HAP-1 (cell line): ENCODE measurements at regions not wholly inside any gene's neighbourhood (a gene's known extent, or its start where the extent isn't known, plus 50 kb on each side); places are given as distances from the start of the nearest gene placed in this dataset.

Experiments used
- DNase-seq, 2 experiments: peaks; one replicate each; pipeline ENCODE4 v3.0.0-alpha.2; 2016 to 2020; ENCODE audit warnings: low spot score in 2 of 2
- H3K27me3 ChIP-seq: fragments of 250-450 bp; sonication (Bioruptor Pico); 2 replicates; pipeline ENCODE4 v1.5.1; 2020; ENCODE audit warnings: low read depth, mild to moderate bottlenecking, moderate library complexity
- H3K36me3 ChIP-seq: fragments of 250-450 bp; sonication (Bioruptor Pico); replicated peaks from 2 replicates; pipeline ENCODE4 v1.5.1; 2020; ENCODE audit warnings: mild to moderate bottlenecking
- H3K4me1 ChIP-seq: fragments of 250-450 bp; sonication (Bioruptor Pico); 2 replicates; pipeline ENCODE4 v1.5.1; 2020; ENCODE audit warnings: mild to moderate bottlenecking
- H3K4me3 ChIP-seq: fragments of 250-450 bp; sonication (Bioruptor Pico); 2 replicates; pipeline ENCODE4 v1.5.1; 2020; ENCODE audit warnings: mild to moderate bottlenecking, moderate library complexity
- H3K9me3 ChIP-seq: fragments of 250-450 bp; sonication (Bioruptor Pico); 2 replicates; pipeline ENCODE4 v1.5.1; 2020; ENCODE audit warnings: mild to moderate bottlenecking, moderate library complexity
- in situ Hi-C: fragments of 300-500 bp; cut with MboI; formaldehyde crosslinking; loops from 3 replicates; pipeline ENCODE4 v1.14.3; 2020; ENCODE audit warnings: low sequenced_read_pairs, inconsistent platforms, mixed read lengths

DNA sequence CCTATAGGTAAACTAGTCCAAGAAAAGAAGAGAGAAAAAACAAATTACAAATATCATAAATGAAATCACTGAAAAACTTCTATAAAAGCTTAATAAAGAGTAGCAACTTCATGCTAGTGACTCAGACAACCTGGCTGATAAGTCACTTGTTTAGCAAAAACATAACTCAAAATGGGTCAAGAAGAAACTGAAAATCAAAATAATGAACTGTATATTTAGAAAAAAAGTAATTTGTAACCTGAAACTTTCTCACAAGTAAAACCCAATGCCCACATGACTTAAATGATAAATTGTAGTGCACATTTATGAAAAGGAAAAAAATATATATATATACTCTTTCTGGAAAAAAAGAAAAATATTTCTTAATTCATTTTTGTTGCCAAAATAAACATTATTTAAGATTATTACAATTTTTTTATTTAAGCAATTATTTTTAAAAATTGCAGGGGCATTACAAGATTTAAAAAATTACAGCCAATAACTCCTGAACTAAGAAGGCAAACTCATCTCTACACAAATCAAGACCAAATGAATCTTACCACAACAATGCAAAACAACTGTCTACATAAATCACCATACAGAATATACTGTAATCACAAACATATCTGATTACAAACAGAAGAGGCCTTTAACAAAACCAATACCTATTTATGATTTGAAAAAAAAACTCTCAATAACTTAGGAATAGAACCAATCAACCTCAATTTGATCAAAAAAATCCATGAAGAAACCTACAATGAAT is 406.3 kb downstream of the CDH7 start:
- H3K9me3 ChIP-seq, result no peaks in the 10 kb centered on the region
- DNase-seq, result no peak
- H3K4me1 ChIP-seq, result peaks cover 4% of the 10 kb centered on the region
- no peaks in the 10 kb centered on the region for H3K36me3 ChIP-seq
- in situ Hi-C loops, result no loop called here
- H3K27me3 ChIP-seq, result no peaks in the 10 kb centered on the region
- no peak overlapping the region for H3K4me3 ChIP-seq

DNA sequence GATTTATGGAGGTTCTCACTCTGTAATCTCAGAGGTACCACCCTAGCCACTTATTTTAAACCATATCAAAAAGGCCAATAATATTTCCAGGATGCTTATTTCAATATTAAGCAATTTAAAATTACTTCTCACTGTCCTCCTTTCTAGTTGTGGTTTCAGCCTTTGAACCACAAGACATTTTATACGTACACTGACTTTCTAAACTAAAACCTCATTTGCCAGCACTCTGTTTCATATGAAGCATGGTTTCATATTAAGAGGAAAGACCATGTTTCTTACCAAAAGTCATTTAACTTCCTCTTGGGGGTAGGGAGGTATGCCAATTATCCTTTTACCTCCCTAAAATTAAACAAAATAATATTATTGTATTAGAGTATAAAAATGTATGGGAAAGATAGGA is 399.8 kb downstream of the CDH7 start:
- DNase-seq, result no peak
- no peaks in the 10 kb centered on the region for H3K36me3 ChIP-seq
- H3K27me3 ChIP-seq, result no peaks in the 10 kb centered on the region
- no peaks in the 10 kb centered on the region for H3K9me3 ChIP-seq
- H3K4me3 ChIP-seq, result no peak overlapping the region
- H3K4me1 ChIP-seq, result peaks cover 4% of the 10 kb centered on the region
- in situ Hi-C loops, result no loop called here

DNA sequence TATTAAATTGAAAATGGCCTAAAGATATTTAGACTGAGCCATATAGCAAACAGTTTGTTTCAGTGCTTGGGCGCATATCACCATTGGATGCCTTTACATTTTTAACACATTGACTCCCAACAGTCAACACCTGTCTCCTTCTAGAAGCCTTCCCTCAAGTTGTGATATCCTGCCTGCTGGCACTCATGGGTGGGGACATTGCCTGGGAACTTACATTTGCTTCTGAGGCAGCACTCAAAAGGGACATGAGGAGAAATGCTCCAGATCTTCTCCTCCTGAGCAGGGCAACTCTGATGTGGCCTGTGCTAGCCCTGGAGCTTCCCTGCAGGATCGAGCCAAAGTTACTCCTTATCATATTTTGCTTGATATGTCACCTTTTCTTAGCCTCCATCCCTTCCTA is 392.2 kb downstream of the CDH7 start:
- Histone ChIP-seq H3K4me1 (no peaks in the 10 kb centered on the region), H3K9me3 (no peaks in the 10 kb centered on the region), H3K27me3 (no peaks in the 10 kb centered on the region), H3K4me3 (no peak overlapping the region), H3K36me3 (no peaks in the 10 kb centered on the region)
- in situ Hi-C loops, result no loop called here
- no peak for DNase-seq

DNA sequence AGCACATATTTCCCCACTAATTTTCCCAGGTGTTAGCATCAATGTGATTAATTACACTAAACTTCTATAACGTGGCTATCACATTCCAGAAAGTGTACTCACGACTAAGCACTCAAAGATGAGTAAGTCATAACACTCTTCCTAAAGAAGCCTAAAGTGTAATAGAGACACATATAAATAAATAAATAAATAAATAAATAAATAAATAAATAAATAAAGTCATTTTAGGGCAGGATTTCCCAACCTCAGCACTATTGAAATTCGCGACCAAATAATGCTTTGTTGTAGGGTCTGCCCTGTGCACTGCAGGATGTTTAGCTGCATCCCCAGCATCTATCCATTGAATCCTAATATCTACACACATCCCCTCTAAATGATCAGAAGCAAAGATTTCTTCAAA is 390.9 kb downstream of the CDH7 start:
- peaks cover 1% of the 10 kb centered on the region for H3K4me1 ChIP-seq
- no peaks in the 10 kb centered on the region for H3K9me3 ChIP-seq
- no peaks in the 10 kb centered on the region for H3K27me3 ChIP-seq
- no peak for DNase-seq
- in situ Hi-C loops, result no loop called here
- no peaks in the 10 kb centered on the region for H3K36me3 ChIP-seq
- H3K4me3 ChIP-seq, result no peak overlapping the region

DNA sequence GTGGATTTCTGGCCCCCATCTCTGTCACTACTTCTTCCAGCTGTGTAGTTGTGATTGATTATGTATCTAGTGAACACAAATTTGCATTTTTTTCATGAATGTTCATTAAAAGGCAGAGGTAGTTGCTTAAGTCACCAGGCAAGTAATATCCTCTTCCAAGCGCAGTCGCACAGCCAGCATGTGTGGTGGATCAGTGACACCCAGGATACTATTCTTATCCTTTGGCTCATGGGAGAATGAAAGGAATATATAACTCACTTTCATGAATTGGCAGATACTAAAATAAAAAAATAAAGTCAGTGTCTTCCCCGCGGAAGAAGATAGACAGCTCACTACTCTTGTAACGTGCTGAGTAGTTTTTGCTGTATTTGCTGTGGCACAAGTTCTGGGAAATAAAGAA is 387.8 kb downstream of the CDH7 start:
- no peaks in the 10 kb centered on the region for H3K9me3 ChIP-seq
- DNase-seq, result no peak
- in situ Hi-C loops, result no loop called here
- H3K27me3 ChIP-seq, result no peaks in the 10 kb centered on the region
- no peak overlapping the region for H3K4me3 ChIP-seq
- peaks cover 20% of the 10 kb centered on the region for H3K4me1 ChIP-seq
- no peaks in the 10 kb centered on the region for H3K36me3 ChIP-seq

DNA sequence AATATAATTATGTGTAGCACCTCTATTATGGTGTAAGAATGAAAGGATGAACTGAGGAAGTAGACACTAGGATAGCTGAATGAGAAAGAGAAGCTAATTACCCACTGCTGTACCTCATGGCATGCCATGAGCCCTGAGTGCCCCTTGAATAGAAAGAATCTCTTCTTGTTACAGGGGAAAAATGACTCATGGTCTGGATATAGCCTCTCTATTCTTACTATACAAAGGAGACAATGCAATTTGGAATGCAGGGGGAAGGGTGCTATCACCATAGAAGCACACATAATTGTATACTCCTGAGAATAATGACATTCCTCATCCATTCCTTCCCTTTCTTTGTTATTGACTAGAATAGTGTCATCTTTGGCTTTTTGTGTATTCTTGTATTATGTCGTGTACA is 385.2 kb downstream of the CDH7 start:
- in situ Hi-C loops, result no loop called here
- Histone ChIP-seq H3K4me3 (no peak overlapping the region), H3K9me3 (no peaks in the 10 kb centered on the region), H3K36me3 (no peaks in the 10 kb centered on the region), H3K27me3 (no peaks in the 10 kb centered on the region), H3K4me1 (peaks cover 23% of the 10 kb centered on the region)
- peak; percentile 68 to 95 for DNase-seq

DNA sequence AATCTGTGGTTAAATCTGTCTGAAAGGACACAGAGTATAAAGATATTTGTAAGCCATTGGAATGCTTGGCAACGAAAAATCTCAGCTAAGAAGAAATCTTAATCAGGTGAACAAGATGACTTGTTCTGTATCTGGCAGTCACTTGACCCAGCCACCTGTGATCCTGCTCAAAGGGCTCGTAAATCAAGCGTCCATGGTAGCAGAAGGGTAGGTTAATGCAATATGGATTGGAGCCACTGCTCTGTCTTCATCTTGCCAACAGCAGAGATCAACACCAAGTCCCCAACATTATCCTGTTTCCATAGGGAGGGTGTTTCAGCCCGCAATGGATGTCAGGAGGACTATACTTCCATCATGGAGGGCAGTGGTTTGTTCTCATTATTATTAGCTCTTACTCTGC is 378.4 kb downstream of the CDH7 start:
- DNase-seq, result no peak
- H3K27me3 ChIP-seq, result no peaks in the 10 kb centered on the region
- no peak overlapping the region for H3K4me3 ChIP-seq
- in situ Hi-C loops, result no loop called here
- no peaks in the 10 kb centered on the region for H3K36me3 ChIP-seq
- H3K9me3 ChIP-seq, result no peaks in the 10 kb centered on the region
- H3K4me1 ChIP-seq, result peaks cover 7% of the 10 kb centered on the region; the same call in 1 of the 2 replicates

DNA sequence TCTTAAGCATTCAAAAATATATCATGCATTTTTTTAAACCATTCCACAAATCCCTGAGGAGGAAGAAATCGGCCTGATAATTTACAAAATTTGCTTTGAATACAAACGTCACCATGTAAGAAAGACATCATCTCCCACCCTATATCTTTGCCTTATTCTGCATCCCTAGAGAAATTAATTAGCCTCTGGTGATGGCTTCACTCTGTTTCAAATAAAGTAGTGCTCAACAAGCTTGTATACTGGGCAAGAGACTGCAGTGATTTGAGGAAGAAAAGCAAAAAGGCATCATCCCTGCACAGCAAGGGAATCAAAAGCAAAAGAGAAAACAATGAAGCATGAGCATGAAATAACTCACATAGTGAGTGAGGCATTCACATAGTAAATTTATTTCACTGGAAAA is 375.5 kb downstream of the CDH7 start:
- Histone ChIP-seq H3K9me3 (no peaks in the 10 kb centered on the region), H3K4me3 (no peak overlapping the region), H3K27me3 (no peaks in the 10 kb centered on the region), H3K4me1 (no peaks in the 10 kb centered on the region), H3K36me3 (no peaks in the 10 kb centered on the region)
- DNase-seq, result no peak
- in situ Hi-C loops, result no loop called here

DNA sequence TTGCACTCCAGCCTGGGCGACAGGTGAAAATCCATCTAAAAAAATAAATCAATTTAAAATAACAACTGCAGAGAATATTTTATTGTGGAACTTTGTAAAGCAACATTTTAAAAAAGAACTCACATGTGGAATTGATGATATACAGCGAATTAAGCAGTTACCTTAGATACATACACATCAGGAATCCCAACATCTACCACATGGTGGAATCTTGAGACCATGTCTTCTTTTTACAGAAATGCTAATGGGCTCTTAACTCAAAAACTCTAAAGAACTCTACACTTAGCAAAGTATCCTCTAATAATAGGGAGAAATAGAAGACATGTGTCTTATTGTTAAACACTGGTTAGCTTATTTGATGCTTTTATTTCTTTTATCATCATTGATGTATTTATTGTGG is 373.6 kb downstream of the CDH7 start:
- Histone ChIP-seq H3K9me3 (no peaks in the 10 kb centered on the region), H3K36me3 (no peaks in the 10 kb centered on the region), H3K4me1 (no peaks in the 10 kb centered on the region), H3K4me3 (no peak overlapping the region), H3K27me3 (no peaks in the 10 kb centered on the region)
- DNase-seq, result no peak
- in situ Hi-C loops, result no loop called here

DNA sequence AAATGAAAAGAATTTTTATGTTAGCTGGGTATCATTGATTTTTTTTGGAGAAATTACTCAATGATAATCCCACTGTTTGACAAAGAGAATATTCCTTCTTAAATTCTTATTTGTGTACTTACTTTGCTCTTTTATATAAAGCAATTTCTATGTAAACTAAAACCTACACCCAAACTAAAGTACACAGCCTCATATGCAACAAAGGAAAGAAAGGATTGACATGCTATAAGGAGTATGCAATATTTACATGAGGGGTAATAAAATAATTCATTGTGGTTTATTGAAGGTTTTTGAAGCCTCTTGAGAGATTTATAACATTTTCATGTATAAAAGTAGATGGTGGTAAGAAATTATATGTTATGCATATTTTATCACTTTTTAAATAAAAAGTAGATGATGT is 368.5 kb downstream of the CDH7 start:
- no peak for DNase-seq
- Histone ChIP-seq H3K36me3 (no peaks in the 10 kb centered on the region), H3K27me3 (no peaks in the 10 kb centered on the region), H3K4me3 (no peak overlapping the region), H3K9me3 (no peaks in the 10 kb centered on the region), H3K4me1 (no peaks in the 10 kb centered on the region)
- in situ Hi-C loops, result no loop called here

DNA sequence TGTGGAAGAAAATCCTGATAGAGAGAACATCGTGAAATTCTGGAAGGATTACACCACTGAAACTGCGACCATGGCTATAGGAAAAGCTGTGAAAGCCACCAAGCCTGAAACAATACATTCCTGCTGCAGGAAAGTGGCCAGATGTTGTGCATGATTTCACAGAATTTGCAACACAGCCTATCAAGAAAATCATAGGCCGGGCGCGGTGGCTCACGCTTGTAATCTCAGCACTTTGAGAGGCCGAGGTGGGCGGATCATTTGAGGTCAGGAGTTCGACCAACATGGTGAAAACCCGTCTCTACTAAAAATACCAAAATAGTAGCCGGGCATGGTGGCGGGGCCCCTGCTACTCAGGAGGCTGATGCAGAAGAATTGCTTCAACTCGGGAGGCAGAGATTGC is 360.2 kb downstream of the CDH7 start:
- Histone ChIP-seq H3K9me3 (no peaks in the 10 kb centered on the region), H3K4me3 (no peak overlapping the region), H3K36me3 (no peaks in the 10 kb centered on the region), H3K4me1 (peaks cover 2% of the 10 kb centered on the region; the same call in 1 of the 2 replicates), H3K27me3 (no peaks in the 10 kb centered on the region)
- DNase-seq, result no peak
- in situ Hi-C loops, result no loop called here

DNA sequence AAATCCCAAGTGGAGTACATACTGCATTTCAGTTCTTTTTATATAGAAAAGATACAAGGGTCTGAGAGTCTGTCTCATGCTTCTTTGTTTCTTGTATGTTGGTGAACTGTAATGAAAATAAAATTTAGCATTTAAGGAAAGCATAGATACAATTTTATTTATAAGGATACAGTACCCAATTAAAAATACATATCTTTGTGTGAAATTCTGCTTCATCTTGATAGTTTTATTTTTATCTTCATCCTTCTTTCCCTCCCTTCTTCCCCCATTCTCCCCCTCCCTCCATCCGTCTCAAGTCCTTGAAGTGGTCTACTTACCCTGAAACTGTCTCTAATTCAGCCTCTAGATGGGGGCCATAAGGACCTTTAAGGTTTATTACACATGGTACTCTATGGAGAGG is 359.8 kb downstream of the CDH7 start:
- Histone ChIP-seq H3K4me1 (peaks cover 2% of the 10 kb centered on the region; the same call in 1 of the 2 replicates), H3K4me3 (no peak overlapping the region), H3K9me3 (no peaks in the 10 kb centered on the region), H3K27me3 (no peaks in the 10 kb centered on the region), H3K36me3 (no peaks in the 10 kb centered on the region)
- DNase-seq, result no peak
- in situ Hi-C loops, result no loop called here

DNA sequence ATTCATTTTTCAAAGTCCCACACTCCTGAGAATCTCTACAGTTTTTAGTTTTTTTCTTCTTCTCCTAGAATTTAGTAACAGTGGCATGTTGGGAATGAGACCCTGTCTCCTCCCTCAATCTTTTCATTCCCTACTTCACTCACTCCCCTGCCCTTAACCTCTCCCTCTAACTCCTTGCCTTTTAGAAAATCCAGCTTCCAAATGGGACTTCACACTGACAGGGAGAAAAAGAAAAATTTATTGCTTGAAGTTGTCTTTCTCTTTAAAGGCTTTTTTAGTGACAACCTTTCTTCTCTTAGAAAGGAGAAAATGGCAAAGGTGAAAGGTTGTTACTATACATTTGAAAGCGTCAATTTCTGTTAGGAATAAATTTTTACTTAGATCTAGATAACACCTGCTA is 359.2 kb downstream of the CDH7 start:
- Histone ChIP-seq H3K4me3 (no peak overlapping the region), H3K27me3 (no peaks in the 10 kb centered on the region), H3K9me3 (no peaks in the 10 kb centered on the region), H3K4me1 (peaks cover 2% of the 10 kb centered on the region; the same call in 1 of the 2 replicates), H3K36me3 (no peaks in the 10 kb centered on the region)
- DNase-seq, result no peak
- in situ Hi-C loops, result no loop called here

DNA sequence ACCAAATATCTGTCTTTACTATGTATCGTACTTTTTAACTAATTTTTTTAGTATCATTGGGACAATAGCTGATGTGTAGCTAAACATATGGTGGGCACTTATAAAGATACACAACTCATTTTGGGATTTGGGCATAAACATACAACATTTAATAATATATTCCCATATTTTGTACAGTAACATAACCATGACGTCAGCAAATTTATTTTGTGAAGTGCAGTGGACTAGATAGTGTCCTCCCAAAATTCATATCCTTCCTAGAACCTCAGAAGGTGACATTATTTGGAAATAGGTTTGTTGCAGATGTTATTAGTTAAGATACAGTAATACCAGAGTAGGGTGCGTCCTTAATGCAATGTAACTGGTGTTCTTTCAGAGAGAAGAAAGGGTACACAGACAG is 356.7 kb downstream of the CDH7 start:
- DNase-seq, result no peak
- peaks cover 2% of the 10 kb centered on the region; the same call in 1 of the 2 replicates for H3K4me1 ChIP-seq
- no peaks in the 10 kb centered on the region for H3K27me3 ChIP-seq
- in situ Hi-C loops, result no loop called here
- no peaks in the 10 kb centered on the region for H3K9me3 ChIP-seq
- H3K4me3 ChIP-seq, result no peak overlapping the region
- H3K36me3 ChIP-seq, result no peaks in the 10 kb centered on the region

DNA sequence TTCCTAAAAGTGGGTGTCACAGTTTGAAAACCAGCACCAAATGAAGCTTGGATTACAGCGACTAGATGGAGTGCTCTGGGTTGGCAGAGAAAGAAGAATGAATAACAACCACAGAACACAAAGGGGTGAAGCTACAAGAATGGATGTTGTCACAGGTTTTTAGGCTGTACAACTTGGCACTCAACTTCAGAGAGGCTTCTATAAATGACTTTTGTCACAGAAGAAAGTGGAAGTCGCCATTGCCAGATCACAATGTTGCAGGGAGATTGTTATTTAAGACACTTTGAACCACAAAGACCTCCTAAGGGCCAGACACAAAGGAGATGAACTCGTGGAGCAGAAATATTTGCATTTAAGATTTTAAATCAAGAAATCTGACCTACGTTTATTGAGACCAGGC is 354.2 kb downstream of the CDH7 start:
- Histone ChIP-seq H3K27me3 (no peaks in the 10 kb centered on the region), H3K36me3 (no peaks in the 10 kb centered on the region), H3K4me1 (peaks cover 2% of the 10 kb centered on the region; the same call in 1 of the 2 replicates), H3K9me3 (no peaks in the 10 kb centered on the region), H3K4me3 (no peak overlapping the region)
- in situ Hi-C loops, result no loop called here
- peak in 1 of 2 experiments; percentile 8 for DNase-seq
